ENCODE measurements at regions not wholly inside any gene's neighbourhood (a gene's known extent, or its start where the extent isn't known, plus 50 kb on each side); places are given as distances from the start of the nearest gene placed in this dataset.

DNA sequence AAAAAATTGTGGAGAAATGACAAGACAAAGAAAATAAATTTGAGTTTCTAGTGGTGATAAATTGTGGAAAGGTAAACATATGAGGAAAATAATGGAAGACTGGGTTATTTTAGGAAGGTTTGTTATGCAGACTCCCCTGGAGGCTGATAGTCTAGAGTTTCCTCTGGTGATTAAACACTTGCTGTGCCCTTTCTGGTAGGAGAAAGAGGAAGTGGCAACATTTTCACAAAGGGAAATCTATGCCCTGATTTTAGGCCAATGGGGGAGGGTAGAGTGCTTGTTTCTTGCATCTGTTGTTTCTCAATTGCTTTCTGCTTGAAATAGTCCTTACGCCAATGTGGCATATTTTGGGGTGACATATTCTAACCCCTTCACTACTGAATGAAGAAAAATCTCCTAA, 129.1 kb upstream of the DOK5 start:
- no peak for TF ChIP-seq ZNF70 (CRISPR knock-in tag; IDR thresholded peaks at IDR 0.05)
- no peak for TF ChIP-seq PPARA (CRISPR knock-in tag; IDR thresholded peaks at IDR 0.05; ENCODE audit: borderline replicate concordance)
- TF ChIP-seq, protein P1, sequence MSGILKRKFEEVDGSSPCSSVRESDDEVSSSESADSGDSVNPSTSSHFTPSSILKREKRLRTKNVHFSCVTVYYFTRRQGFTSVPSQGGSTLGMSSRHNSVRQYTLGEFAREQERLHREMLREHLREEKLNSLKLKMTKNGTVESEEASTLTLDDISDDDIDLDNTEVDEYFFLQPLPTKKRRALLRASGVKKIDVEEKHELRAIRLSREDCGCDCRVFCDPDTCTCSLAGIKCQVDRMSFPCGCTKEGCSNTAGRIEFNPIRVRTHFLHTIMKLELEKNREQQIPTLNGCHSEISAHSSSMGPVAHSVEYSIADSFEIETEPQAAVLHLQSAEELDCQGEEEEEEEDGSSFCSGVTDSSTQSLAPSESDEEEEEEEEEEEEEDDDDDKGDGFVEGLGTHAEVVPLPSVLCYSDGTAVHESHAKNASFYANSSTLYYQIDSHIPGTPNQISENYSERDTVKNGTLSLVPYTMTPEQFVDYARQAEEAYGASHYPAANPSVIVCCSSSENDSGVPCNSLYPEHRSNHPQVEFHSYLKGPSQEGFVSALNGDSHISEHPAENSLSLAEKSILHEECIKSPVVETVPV (CRISPR knock-in tag; IDR thresholded peaks at IDR 0.05): no peak
- no peak for TF ChIP-seq ISL1 (CRISPR knock-in tag; IDR thresholded peaks at IDR 0.05)
- TF ChIP-seq, protein P2, sequence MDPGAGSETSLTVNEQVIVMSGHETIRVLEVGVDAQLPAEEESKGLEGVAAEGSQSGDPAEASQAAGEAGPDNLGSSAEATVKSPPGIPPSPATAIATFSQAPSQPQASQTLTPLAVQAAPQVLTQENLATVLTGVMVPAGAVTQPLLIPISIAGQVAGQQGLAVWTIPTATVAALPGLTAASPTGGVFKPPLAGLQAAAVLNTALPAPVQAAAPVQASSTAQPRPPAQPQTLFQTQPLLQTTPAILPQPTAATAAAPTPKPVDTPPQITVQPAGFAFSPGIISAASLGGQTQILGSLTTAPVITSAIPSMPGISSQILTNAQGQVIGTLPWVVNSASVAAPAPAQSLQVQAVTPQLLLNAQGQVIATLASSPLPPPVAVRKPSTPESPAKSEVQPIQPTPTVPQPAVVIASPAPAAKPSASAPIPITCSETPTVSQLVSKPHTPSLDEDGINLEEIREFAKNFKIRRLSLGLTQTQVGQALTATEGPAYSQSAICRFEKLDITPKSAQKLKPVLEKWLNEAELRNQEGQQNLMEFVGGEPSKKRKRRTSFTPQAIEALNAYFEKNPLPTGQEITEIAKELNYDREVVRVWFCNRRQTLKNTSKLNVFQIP (CRISPR knock-in tag; IDR thresholded peaks at IDR 0.05; ENCODE audit: borderline replicate concordance, low read depth): no peak
- TF ChIP-seq BACH2 (CRISPR knock-in tag; IDR thresholded peaks at IDR 0.05; ENCODE audit: borderline replicate concordance): no peak
- TF ChIP-seq ESRRG (CRISPR knock-in tag; IDR thresholded peaks at IDR 0.05): no peak
- no peak for TF ChIP-seq ARNTL (CRISPR knock-in tag; IDR thresholded peaks at IDR 0.05; ENCODE audit: borderline replicate concordance, low read depth)
- TF ChIP-seq ZFP3 (CRISPR knock-in tag; IDR thresholded peaks at IDR 0.05): no peak
- TF ChIP-seq TCF4 (CRISPR knock-in tag; IDR thresholded peaks at IDR 0.05; ENCODE audit: borderline replicate concordance): no peak
- no peak for TF ChIP-seq ZNF565 (CRISPR knock-in tag; conservative IDR thresholded peaks at IDR 0.05; ENCODE audit: low read depth)
- TF ChIP-seq ZFP30 (CRISPR knock-in tag; IDR thresholded peaks at IDR 0.05): no peak
- TF ChIP-seq, protein P3, sequence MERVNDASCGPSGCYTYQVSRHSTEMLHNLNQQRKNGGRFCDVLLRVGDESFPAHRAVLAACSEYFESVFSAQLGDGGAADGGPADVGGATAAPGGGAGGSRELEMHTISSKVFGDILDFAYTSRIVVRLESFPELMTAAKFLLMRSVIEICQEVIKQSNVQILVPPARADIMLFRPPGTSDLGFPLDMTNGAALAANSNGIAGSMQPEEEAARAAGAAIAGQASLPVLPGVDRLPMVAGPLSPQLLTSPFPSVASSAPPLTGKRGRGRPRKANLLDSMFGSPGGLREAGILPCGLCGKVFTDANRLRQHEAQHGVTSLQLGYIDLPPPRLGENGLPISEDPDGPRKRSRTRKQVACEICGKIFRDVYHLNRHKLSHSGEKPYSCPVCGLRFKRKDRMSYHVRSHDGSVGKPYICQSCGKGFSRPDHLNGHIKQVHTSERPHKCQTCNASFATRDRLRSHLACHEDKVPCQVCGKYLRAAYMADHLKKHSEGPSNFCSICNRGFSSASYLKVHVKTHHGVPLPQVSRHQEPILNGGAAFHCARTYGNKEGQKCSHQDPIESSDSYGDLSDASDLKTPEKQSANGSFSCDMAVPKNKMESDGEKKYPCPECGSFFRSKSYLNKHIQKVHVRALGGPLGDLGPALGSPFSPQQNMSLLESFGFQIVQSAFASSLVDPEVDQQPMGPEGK (CRISPR knock-in tag; IDR thresholded peaks at IDR 0.05; ENCODE audit: borderline replicate concordance): no peak
- TF ChIP-seq, protein P4, sequence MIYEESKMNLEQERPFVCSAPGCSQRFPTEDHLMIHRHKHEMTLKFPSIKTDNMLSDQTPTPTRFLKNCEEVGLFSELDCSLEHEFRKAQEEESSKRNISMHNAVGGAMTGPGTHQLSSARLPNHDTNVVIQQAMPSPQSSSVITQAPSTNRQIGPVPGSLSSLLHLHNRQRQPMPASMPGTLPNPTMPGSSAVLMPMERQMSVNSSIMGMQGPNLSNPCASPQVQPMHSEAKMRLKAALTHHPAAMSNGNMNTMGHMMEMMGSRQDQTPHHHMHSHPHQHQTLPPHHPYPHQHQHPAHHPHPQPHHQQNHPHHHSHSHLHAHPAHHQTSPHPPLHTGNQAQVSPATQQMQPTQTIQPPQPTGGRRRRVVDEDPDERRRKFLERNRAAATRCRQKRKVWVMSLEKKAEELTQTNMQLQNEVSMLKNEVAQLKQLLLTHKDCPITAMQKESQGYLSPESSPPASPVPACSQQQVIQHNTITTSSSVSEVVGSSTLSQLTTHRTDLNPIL (CRISPR knock-in tag; IDR thresholded peaks at IDR 0.05; ENCODE audit: low read depth): no peak
